IMR-90 (cell line): ENCODE measurements at regions not wholly inside any gene's neighbourhood (a gene's known extent, or its start where the extent isn't known, plus 50 kb on each side); places are given as distances from the start of the nearest gene placed in this dataset.

Experiments
- ATAC-seq: fragments of 200-7000 bp; cut with Tn5 transposase; 2 replicates; pipeline ENCODE4 v1.9.1; 2020; ENCODE audit warnings: low read depth, mild to moderate bottlenecking, moderate library complexity
- BruUV-seq: library from RNA; stranded (reverse); fragments of 400-500 nt; replicated peaks from 2 replicates; lab custom pipeline; 2021; lab: Mats Ljungman, UMichigan
- CTCF ChIA-PET: fragments of 300-600 bp; formaldehyde crosslinking; extraction: SDS; loops from one replicate; lab custom pipeline; 2021; ENCODE audit warnings: antibody characterized with exemption; lab: Yijun Ruan, JAX
- POLR2A ChIA-PET: fragments of 300-600 bp; sonication (Branson Sonifier 250); formaldehyde crosslinking; loops from one replicate; lab custom pipeline; 2022; ENCODE audit warnings: antibody characterized with exemption; ENCODE audit not compliant: unreplicated experiment; lab: Charles Lee
- DNase-seq: peaks from one replicate; pipeline ENCODE4 v3.0.0; 2013
- H2AFZ ChIP-seq: replicated peaks from 2 replicates; pipeline ENCODE3; 2013; ENCODE audit warnings: low read length, mild to moderate bottlenecking; ENCODE audit not compliant: poor library complexity
- H2AK5ac ChIP-seq: 2 replicates; pipeline ENCODE4 v1.6.1; 2013; ENCODE audit warnings: low read depth, low read length, inconsistent platforms
- H2AK9ac ChIP-seq: replicated peaks from 2 replicates; pipeline ENCODE3; 2013; ENCODE audit warnings: mild to moderate bottlenecking, low read depth, low read length, moderate library complexity; ENCODE audit not compliant: poor library complexity
- H2BK120ac ChIP-seq: 2 replicates; pipeline ENCODE4 v1.6.1; 2013; ENCODE audit warnings: low read depth, low read length, inconsistent platforms
- H2BK15ac ChIP-seq: 3 replicates; pipeline ENCODE4 v1.6.1; 2013; ENCODE audit warnings: low read depth, low read length, inconsistent platforms
- H2BK20ac ChIP-seq: 2 replicates; pipeline ENCODE4 v1.6.1; 2013; ENCODE audit warnings: low read depth, mild to moderate bottlenecking, inconsistent platforms, low read length, moderate library complexity
- H2BK5ac ChIP-seq: 2 replicates; pipeline ENCODE4 v1.6.1; 2013; ENCODE audit warnings: mild to moderate bottlenecking, low read depth, low read length, inconsistent platforms; ENCODE audit not compliant: poor library complexity, severe bottlenecking
- H3K14ac ChIP-seq: replicated peaks from 2 replicates; pipeline ENCODE4 v1.6.1; 2013; ENCODE audit warnings: low read depth, low read length, inconsistent platforms
- H3K18ac ChIP-seq: 2 replicates; pipeline ENCODE4 v1.6.1; 2013; ENCODE audit warnings: low read depth, low read length, control low read depth
- H3K23ac ChIP-seq: 2 replicates; pipeline ENCODE4 v1.6.1; 2013; ENCODE audit warnings: low read depth, low read length, inconsistent platforms
- H3K27ac ChIP-seq: 2 replicates; pipeline ENCODE4 v1.5.1; 2013; ENCODE audit warnings: mild to moderate bottlenecking, control low read depth, low read length; ENCODE audit not compliant: insufficient read depth
- H3K27me3 ChIP-seq: 2 replicates; pipeline ENCODE4 v1.6.1; 2013; ENCODE audit warnings: low read length; ENCODE audit not compliant: control insufficient read depth, insufficient read depth
- H3K36me3 ChIP-seq: 2 replicates; pipeline ENCODE4 v1.6.1; 2013; ENCODE audit warnings: low read length, mixed read lengths; ENCODE audit not compliant: control insufficient read depth, insufficient read depth
- H3K4ac ChIP-seq: 2 replicates; pipeline ENCODE4 v1.6.1; 2013; ENCODE audit warnings: low read depth, low read length, inconsistent platforms
- H3K4me1 ChIP-seq: 2 replicates; pipeline ENCODE4 v1.6.1; 2013; ENCODE audit warnings: low read length, mixed read lengths; ENCODE audit not compliant: control insufficient read depth, insufficient read depth
- H3K4me2 ChIP-seq: 2 replicates; pipeline ENCODE4 v1.6.1; 2013; ENCODE audit warnings: low read depth, mild to moderate bottlenecking, control low read depth, low read length, moderate library complexity
- H3K4me3 ChIP-seq: 2 replicates; pipeline ENCODE4 v1.5.1; 2013; ENCODE audit warnings: low read depth, mild to moderate bottlenecking, control low read depth, low read length, moderate library complexity; ENCODE audit not compliant: insufficient read depth
- H3K56ac ChIP-seq: 2 replicates; pipeline ENCODE4 v1.6.1; 2013; ENCODE audit warnings: low read length, inconsistent platforms; ENCODE audit not compliant: insufficient read depth; ENCODE audit errors: extremely low read depth
- H3K79me1 ChIP-seq, 2 experiments: 2 replicates each; pipeline ENCODE4 v1.6.1; 2013; ENCODE audit warnings: low read length in 2 of 2, inconsistent platforms in 1 of 2, low read depth in 1 of 2
- H3K9ac ChIP-seq: 2 replicates; pipeline ENCODE4 v1.6.1; 2013; ENCODE audit warnings: low read depth, low read length, control low read depth
- H3K9me1 ChIP-seq: 2 replicates; pipeline ENCODE4 v1.6.1; 2013; ENCODE audit warnings: low read length, inconsistent platforms; ENCODE audit not compliant: insufficient read depth
- H3K9me3 ChIP-seq: 2 replicates; pipeline ENCODE4 v1.6.1; 2013; ENCODE audit warnings: low read length; ENCODE audit not compliant: control insufficient read depth, insufficient read depth
- H4K20me1 ChIP-seq: 2 replicates; pipeline ENCODE4 v1.6.1; 2013; ENCODE audit warnings: low read length, inconsistent platforms; ENCODE audit not compliant: insufficient read depth
- H4K5ac ChIP-seq: 2 replicates; pipeline ENCODE4 v1.6.1; 2013; ENCODE audit warnings: mild to moderate bottlenecking, low read depth, low read length, control low read depth
- H4K8ac ChIP-seq, 2 experiments: 2 replicates each; pipeline ENCODE4 v1.6.1; 2013; ENCODE audit warnings: low read depth in 2 of 2, low read length in 2 of 2, control low read depth in 1 of 2, inconsistent platforms in 1 of 2
- H4K91ac ChIP-seq: 2 replicates; pipeline ENCODE4 v1.6.1; 2013; ENCODE audit warnings: low read depth, low read length, inconsistent platforms; ENCODE audit not compliant: insufficient read depth
- BHLHE40 ChIP-seq: fragments of 150-350 bp; IDR thresholded peaks from 2 replicates; pipeline ENCODE4 v1.6.1; 2016; ENCODE audit warnings: mild to moderate bottlenecking, low read depth, low read length
- CEBPB ChIP-seq: IDR thresholded peaks from 2 replicates; pipeline ENCODE4 v1.6.1; 2012; ENCODE audit warnings: low read depth, low read length, improper control_type of control experiment
- CHD1 ChIP-seq: IDR thresholded peaks from 2 replicates; pipeline ENCODE4 v1.6.1; 2012; ENCODE audit warnings: low read depth, low read length, improper control_type of control experiment
- ELK1 ChIP-seq: fragments of 150-350 bp; IDR thresholded peaks from 2 replicates; pipeline ENCODE4 v1.6.1; 2016; ENCODE audit warnings: low read depth, mild to moderate bottlenecking, low read length, moderate library complexity, borderline replicate concordance
- FOS ChIP-seq: fragments of 150-350 bp; IDR thresholded peaks from 2 replicates; pipeline ENCODE4 v1.6.1; 2016; ENCODE audit warnings: low read depth, low read length
- MAFK ChIP-seq: IDR thresholded peaks from 2 replicates; pipeline ENCODE4 v1.6.1; 2012; ENCODE audit warnings: low read depth, low read length, improper control_type of control experiment
- MXI1 ChIP-seq: IDR thresholded peaks from 2 replicates; pipeline ENCODE4 v1.6.1; 2012; ENCODE audit warnings: low read depth, mild to moderate bottlenecking, low read length, moderate library complexity, borderline replicate concordance
- NFE2L2 ChIP-seq: fragments of 150-350 bp; IDR thresholded peaks from 2 replicates; pipeline ENCODE4 v1.6.1; 2016; ENCODE audit warnings: low read depth, mild to moderate bottlenecking, low read length
- POLR2A ChIP-seq: IDR thresholded peaks from 2 replicates; pipeline ENCODE4 v1.6.1; 2012; ENCODE audit warnings: mild to moderate bottlenecking, low read depth, low read length
- RAD21 ChIP-seq: IDR thresholded peaks from 2 replicates; pipeline ENCODE4 v1.6.1; 2012; ENCODE audit warnings: low read length, improper control_type of control experiment
- RCOR1 ChIP-seq: IDR thresholded peaks from 2 replicates; pipeline ENCODE4 v1.6.1; 2012; ENCODE audit warnings: mild to moderate bottlenecking, low read length, improper control_type of control experiment; ENCODE audit not compliant: insufficient replicate concordance
- RFX5 ChIP-seq: IDR thresholded peaks from 2 replicates; pipeline ENCODE4 v1.8.0; 2012; ENCODE audit warnings: low read depth, mild to moderate bottlenecking, low read length, moderate library complexity
- SMC3 ChIP-seq: fragments of 150-350 bp; IDR thresholded peaks from 2 replicates; pipeline ENCODE4 v1.6.1; 2016; ENCODE audit warnings: low read depth, mild to moderate bottlenecking, antibody characterized with exemption, low read length, moderate library complexity
- USF2 ChIP-seq: fragments of 150-350 bp; IDR thresholded peaks from 2 replicates; pipeline ENCODE4 v1.6.1; 2017; ENCODE audit warnings: mild to moderate bottlenecking, antibody characterized with exemption, low read length, low read depth
- WGBS, 2 experiments: methylation state at CpG; one replicate each; pipeline versions ENCODE4 v1.1.5 to v1.1.7; 2013; ENCODE audit warnings: missing lambda C conversion rate in 2 of 2; ENCODE audit not compliant: insufficient read length in 1 of 2; ENCODE audit errors: extremely low coverage in 2 of 2; 5-methylcytosine and 5-hydroxymethylcytosine counted together
- dilution Hi-C: fragments of 300-500 bp; cut with HindIII; formaldehyde crosslinking; loops from one replicate; pipeline ENCODE4 v1.14.3; 2018; ENCODE audit warnings: low sequenced_read_pairs; ENCODE audit not compliant: unreplicated experiment
- in situ Hi-C: fragments of 300-500 bp; cut with MboI; formaldehyde crosslinking; loops from 3 replicates; pipeline ENCODE4 v1.14.3; 2019; ENCODE audit warnings: low sequenced_read_pairs, inconsistent platforms, mixed read lengths
- intact Hi-C: fragments of 100-400 bp; cut with micrococcal nuclease; formaldehyde crosslinking; loops from 2 replicates; pipeline ENCODE4 v1.10.0; 2022

- peaks cover 4% of the 10 kb centered on the region for H3K4me1 ChIP-seq
- 0 out of 2 replicates have a peak, but pooled peaks cover 5% of the 10 kb centered on the region for H3K9me1 ChIP-seq
- no peak overlapping the region for H2BK120ac ChIP-seq
- no peak overlapping the region for H2AK9ac ChIP-seq
- H3K9ac ChIP-seq: no peak overlapping the region
- in situ Hi-C loops (no loop called here), intact Hi-C loops (no loop called here), dilution Hi-C loops (no loop called here)
- WGBS, 2 experiments: no CpG with 5 or more reads among the region's 3 CpGs
- no peaks in the 10 kb centered on the region for H3K27me3 ChIP-seq
- H4K20me1 ChIP-seq: no peaks in the 10 kb centered on the region
- H4K8ac ChIP-seq: no peak overlapping the region
- no peak overlapping the region for H3K18ac ChIP-seq
- H3K4me3 ChIP-seq: no peak overlapping the region
- H4K91ac ChIP-seq: no peak overlapping the region
- H3K14ac ChIP-seq: no peak overlapping the region
- H2AK5ac ChIP-seq: no peak overlapping the region
- H3K79me1 ChIP-seq: no peaks in the 10 kb centered on the region
- peaks cover 3% of the 10 kb centered on the region; the same call in 1 of the 2 replicates for H3K9me3 ChIP-seq
- DNase-seq (no peak), ATAC-seq (no peak)
- no TSS peak for BruUV-seq
- H4K5ac ChIP-seq: no peak overlapping the region
- H3K4ac ChIP-seq: no peak overlapping the region
- H3K36me3 ChIP-seq: no peaks in the 10 kb centered on the region
- no peak overlapping the region for H2AFZ ChIP-seq
- H3K4me2 ChIP-seq: no peak overlapping the region
- POLR2A ChIA-PET: no interaction called here
- no peak overlapping the region for H2BK5ac ChIP-seq
- no peak overlapping the region for H3K23ac ChIP-seq
- TF ChIP-seq MXI1 (no peak), POLR2A (no peak), RCOR1 (no peak), NFE2L2 (no peak), CHD1 (no peak), RAD21 (no peak), CEBPB (no peak), MAFK (no peak), SMC3 (no peak), RFX5 (no peak), BHLHE40 (no peak), USF2 (no peak), FOS (no peak), ELK1 (no peak)
- no peak overlapping the region for H3K27ac ChIP-seq
- H3K56ac ChIP-seq: no peak overlapping the region
- no peak overlapping the region for H2BK20ac ChIP-seq
- CTCF ChIA-PET: no interaction called here
- H2BK15ac ChIP-seq: no peak overlapping the region
Observed at GRCh38 chr2:20110383-20110782, 59.0 kb upstream of the LAPTM4A start.
